GM06990 (cell line): ENCODE measurements at regions not wholly inside any gene's neighbourhood (a gene's known extent, or its start where the extent isn't known, plus 50 kb on each side); places are given as distances from the start of the nearest gene placed in this dataset.

Source experiments
- DNase-seq: peaks from one replicate; pipeline ENCODE4 v3.0.0-alpha.2; 2011; ENCODE audit not compliant: insufficient read length; ENCODE audit errors: extremely low read depth
- H3K27me3 ChIP-seq: replicated peaks from 2 replicates; pipeline ENCODE4 v1.6.0; 2011; ENCODE audit warnings: low read length; ENCODE audit not compliant: control insufficient read depth, insufficient read depth
- H3K36me3 ChIP-seq: 2 replicates; pipeline ENCODE4 v1.5.1; 2011; ENCODE audit warnings: low read length; ENCODE audit not compliant: control insufficient read depth, insufficient read depth
- H3K4me3 ChIP-seq: replicated peaks from 2 replicates; pipeline ENCODE4 v1.5.1; 2011; ENCODE audit warnings: low read depth, mild to moderate bottlenecking, control low read depth, low read length
- TF ChIP-seq, protein P1 (sequence below): IDR thresholded peaks from 2 replicates; pipeline ENCODE4 v1.5.1; 2011; ENCODE audit warnings: low read length, control low read depth, mild to moderate bottlenecking, inconsistent platforms; ENCODE audit not compliant: insufficient read depth, poor library complexity, severe bottlenecking

DNA sequence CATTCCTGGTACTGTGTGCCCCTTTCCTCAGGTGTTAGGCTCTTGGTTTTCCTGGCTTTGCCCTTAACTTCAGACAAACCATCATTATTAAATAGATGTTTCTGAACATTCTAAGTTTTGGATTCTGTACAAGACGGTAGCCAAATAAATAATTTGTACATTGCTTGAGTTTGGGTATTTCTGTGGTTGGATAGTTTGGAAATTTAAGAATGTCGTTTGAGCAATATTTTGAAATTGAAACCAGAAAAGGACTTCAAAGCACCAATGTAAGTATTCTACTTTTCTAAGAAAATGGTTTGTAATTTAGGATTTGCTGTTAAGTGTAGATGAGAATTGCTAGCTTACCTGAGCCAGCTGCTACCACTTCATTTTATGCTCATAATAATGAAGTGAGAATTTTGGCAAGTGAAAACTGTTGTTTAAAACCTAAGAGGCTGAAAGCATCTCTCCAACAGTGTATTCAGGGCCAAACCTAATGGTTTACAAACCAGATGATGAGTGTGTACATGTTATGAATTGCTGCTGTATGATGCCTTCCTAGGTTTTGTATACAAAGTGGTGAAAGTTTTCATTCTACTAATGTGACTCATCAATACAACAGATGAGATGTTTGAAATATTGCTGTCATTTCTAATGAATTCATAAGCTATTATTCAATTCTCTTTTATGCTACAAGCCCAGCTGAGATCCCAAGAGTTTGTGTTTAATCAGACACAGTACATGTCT lies 181.5 kb upstream of the PRKD1 start:
- no peaks in the 10 kb centered on the region for H3K36me3 ChIP-seq
- TF ChIP-seq, protein P1, sequence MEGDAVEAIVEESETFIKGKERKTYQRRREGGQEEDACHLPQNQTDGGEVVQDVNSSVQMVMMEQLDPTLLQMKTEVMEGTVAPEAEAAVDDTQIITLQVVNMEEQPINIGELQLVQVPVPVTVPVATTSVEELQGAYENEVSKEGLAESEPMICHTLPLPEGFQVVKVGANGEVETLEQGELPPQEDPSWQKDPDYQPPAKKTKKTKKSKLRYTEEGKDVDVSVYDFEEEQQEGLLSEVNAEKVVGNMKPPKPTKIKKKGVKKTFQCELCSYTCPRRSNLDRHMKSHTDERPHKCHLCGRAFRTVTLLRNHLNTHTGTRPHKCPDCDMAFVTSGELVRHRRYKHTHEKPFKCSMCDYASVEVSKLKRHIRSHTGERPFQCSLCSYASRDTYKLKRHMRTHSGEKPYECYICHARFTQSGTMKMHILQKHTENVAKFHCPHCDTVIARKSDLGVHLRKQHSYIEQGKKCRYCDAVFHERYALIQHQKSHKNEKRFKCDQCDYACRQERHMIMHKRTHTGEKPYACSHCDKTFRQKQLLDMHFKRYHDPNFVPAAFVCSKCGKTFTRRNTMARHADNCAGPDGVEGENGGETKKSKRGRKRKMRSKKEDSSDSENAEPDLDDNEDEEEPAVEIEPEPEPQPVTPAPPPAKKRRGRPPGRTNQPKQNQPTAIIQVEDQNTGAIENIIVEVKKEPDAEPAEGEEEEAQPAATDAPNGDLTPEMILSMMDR: no peak
- no peaks in the 10 kb centered on the region for H3K27me3 ChIP-seq
- no peak for DNase-seq
- H3K4me3 ChIP-seq: no peak overlapping the region

DNA sequence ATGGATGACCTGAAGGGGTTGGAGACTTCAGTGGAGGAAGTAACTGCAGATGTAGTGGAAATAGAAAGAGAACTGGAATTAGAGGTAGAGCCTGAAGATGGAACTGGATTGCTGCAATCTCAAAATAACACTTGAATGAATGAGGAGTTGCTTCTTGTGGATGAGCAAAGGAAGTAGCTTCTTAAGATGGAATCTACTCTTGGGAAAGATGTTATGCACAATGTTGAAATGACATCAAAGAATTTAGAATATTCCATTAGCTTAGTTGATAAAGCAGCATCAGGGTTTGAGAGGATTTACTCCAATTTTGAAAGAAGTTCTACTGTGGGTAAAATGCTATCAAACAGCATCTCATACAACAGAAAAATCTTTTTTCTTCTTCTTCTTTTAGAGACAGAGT lies 186.4 kb upstream of the PRKD1 start:
- DNase-seq: no peak
- H3K36me3 ChIP-seq: no peaks in the 10 kb centered on the region
- H3K4me3 ChIP-seq: no peak overlapping the region
- no peaks in the 10 kb centered on the region for H3K27me3 ChIP-seq
- TF ChIP-seq, protein P1: no peak

DNA sequence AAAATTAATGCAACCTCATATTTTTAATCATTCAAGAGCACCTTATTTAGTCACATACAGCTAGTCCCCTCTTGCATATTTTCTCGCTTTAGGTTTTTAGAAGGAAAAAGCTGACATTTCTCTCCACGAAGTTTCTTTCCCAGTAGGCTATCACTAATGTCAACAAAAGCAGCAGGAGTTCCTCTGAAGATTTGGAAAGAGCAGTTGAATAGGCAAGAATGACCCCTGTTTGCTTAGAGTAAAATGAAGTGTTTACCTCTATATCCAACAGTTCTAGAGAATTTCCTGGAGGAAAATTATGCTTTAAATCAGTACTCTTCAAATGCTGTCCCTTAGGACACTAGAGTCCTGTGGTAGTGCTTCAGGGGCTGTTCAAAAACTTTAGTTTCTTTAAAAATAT lies 188.1 kb upstream of the PRKD1 start:
- Histone ChIP-seq H3K36me3 (no peaks in the 10 kb centered on the region), H3K27me3 (no peaks in the 10 kb centered on the region), H3K4me3 (no peak overlapping the region)
- TF ChIP-seq, protein P1: no peak
- no peak for DNase-seq

DNA sequence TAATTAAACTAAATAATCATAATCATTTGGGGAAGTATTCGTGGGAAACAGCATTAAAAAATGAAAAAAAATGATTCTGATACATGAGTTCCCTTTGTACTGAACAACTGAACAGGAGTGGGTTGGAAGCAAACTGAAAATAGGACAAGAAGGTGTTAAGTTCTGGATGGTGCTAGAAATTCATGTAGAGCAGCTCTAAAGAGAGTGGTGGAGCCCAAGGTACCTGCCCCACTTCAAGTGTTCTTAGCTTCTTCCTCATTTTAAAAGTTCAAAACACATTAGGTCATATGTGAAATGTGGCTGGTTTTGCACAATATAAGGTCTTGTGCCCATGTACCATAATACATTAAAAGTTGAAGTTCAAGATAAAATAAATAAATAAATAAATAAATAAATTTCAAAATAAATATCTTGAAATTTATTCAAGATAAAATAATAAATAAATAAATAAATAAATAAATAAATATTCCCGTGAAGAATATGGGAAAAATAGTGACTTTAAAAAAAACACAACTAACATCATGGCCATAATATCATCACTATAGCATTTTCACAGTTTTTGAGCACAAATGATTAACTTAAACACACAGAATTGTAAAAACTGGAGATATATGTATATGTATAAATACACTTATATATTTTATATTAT lies 191.5 kb upstream of the PRKD1 start:
- Histone ChIP-seq H3K36me3 (no peaks in the 10 kb centered on the region), H3K4me3 (no peak overlapping the region), H3K27me3 (no peaks in the 10 kb centered on the region)
- TF ChIP-seq, protein P1: no peak
- no peak for DNase-seq

GRCh38 chr14:30125322-30125979 lies 197.8 kb upstream of the PRKD1 start:
- H3K27me3 ChIP-seq: no peaks in the 10 kb centered on the region
- DNase-seq: no peak
- H3K4me3 ChIP-seq: no peak overlapping the region
- TF ChIP-seq, protein P1: no peak
- no peaks in the 10 kb centered on the region for H3K36me3 ChIP-seq
